ENCODE measurements at regions not wholly inside any gene's neighbourhood (a gene's known extent, or its start where the extent isn't known, plus 50 kb on each side); places are given as distances from the start of the nearest gene placed in this dataset.

- TF ChIP-seq EZH2 (IDR thresholded peaks at IDR 0.05; ENCODE audit: low read depth, unreplicated experiment) (no peak), CTCF (conservative IDR thresholded peaks at IDR 0.05; ENCODE audit: low read depth in 2 of 2) (no peak), POLR2AphosphoS5 (IDR thresholded peaks at IDR 0.05; ENCODE audit: low read depth) (no peak), EZH2phosphoT487 (IDR thresholded peaks at IDR 0.05; ENCODE audit: unreplicated experiment) (no peak), REST (IDR thresholded peaks at IDR 0.05; ENCODE audit: unreplicated experiment) (no peak), ZNF114 (CRISPR knock-in tag; IDR thresholded peaks at IDR 0.05) (no peak), NANOG (IDR thresholded peaks at IDR 0.05; ENCODE audit: borderline replicate concordance) (no peak), CREB1 (CRISPR knock-in tag; IDR thresholded peaks at IDR 0.05; ENCODE audit: low read depth) (no peak), JUNB (IDR thresholded peaks at IDR 0.05; ENCODE audit: unreplicated experiment) (no peak), ZNF331 (CRISPR knock-in tag; IDR thresholded peaks at IDR 0.05; ENCODE audit: low read depth) (no peak)
These were observed 157.1 kb upstream of the CEP126 start for GRCh38 chr11:101757741-101758140.
